GM21529 (cell line): ENCODE measurements at regions not wholly inside any gene's neighbourhood (a gene's known extent, or its start where the extent isn't known, plus 50 kb on each side); places are given as distances from the start of the nearest gene placed in this dataset.

Experiments
- ATAC-seq: cut with Tn5 transposase; IDR thresholded peaks from one replicate; pipeline ENCODE4 v1.9.1; 2021; ENCODE audit not compliant: unreplicated experiment

GRCh38 chr18:28607991-28608390 is 431.1 kb upstream of the CDH2 start:
- ATAC-seq = no peak

- no peak for ATAC-seq
These were observed 429.8 kb upstream of the CDH2 start for GRCh38 chr18:28606686-28607085.

GRCh38 chr18:28602391-28602790 is 425.5 kb upstream of the CDH2 start:
- ATAC-seq = no peak

- no peak for ATAC-seq
These were observed 417.1 kb upstream of the CDH2 start for GRCh38 chr18:28594034-28594433.

GRCh38 chr18:28588884-28589549 is 412.1 kb upstream of the CDH2 start:
- ATAC-seq = no peak

GRCh38 chr18:28584731-28585130 is 407.8 kb upstream of the CDH2 start:
- ATAC-seq = no peak

- no peak for ATAC-seq
These were observed 405.8 kb upstream of the CDH2 start for GRCh38 chr18:28582724-28583123.

- ATAC-seq = no peak
These were observed 404.7 kb upstream of the CDH2 start for GRCh38 chr18:28581521-28582071.

- no peak for ATAC-seq
These were observed 400.0 kb upstream of the CDH2 start for GRCh38 chr18:28576941-28577340.

- no peak for ATAC-seq
These were observed 398.2 kb upstream of the CDH2 start for GRCh38 chr18:28575123-28575522.

- ATAC-seq = no peak
These were observed 397.2 kb upstream of the CDH2 start for GRCh38 chr18:28574175-28574574.

- no peak for ATAC-seq
These were observed 395.0 kb upstream of the CDH2 start for GRCh38 chr18:28571929-28572328.

- ATAC-seq = no peak
These were observed 383.4 kb upstream of the CDH2 start for GRCh38 chr18:28560331-28560730.

GRCh38 chr18:28559511-28559910 is 382.6 kb upstream of the CDH2 start:
- ATAC-seq = no peak

GRCh38 chr18:28541934-28542333 is 365.0 kb upstream of the CDH2 start:
- no peak for ATAC-seq

- ATAC-seq = no peak
These were observed 364.5 kb upstream of the CDH2 start for GRCh38 chr18:28541276-28541930.

- ATAC-seq = no peak
These were observed 352.7 kb upstream of the CDH2 start for GRCh38 chr18:28529644-28530043.

GRCh38 chr18:28526196-28526595 is 349.3 kb upstream of the CDH2 start:
- ATAC-seq = no peak

GRCh38 chr18:28523758-28524475 is 347.0 kb upstream of the CDH2 start:
- ATAC-seq = no peak

- ATAC-seq = no peak
These were observed 345.3 kb upstream of the CDH2 start for GRCh38 chr18:28522236-28522635.

GRCh38 chr18:28519997-28520396 is 343.1 kb upstream of the CDH2 start:
- no peak for ATAC-seq

GRCh38 chr18:28514699-28515098 is 337.8 kb upstream of the CDH2 start:
- no peak for ATAC-seq
